ENCODE measurements at regions not wholly inside any gene's neighbourhood (a gene's known extent, or its start where the extent isn't known, plus 50 kb on each side); places are given as distances from the start of the nearest gene placed in this dataset.
A peak's percentile ranks its signal among the peaks of the same experiment; 100 is the strongest.

- Histone ChIP-seq H3K27me3 (ENCODE audit: insufficient read depth, low read length) (no peaks in the 10 kb centered on the region), H3K4me3 (ENCODE audit: low read length) (no peak overlapping the region), H3K36me3 (ENCODE audit: insufficient read depth, low read depth, low read length) (no peaks in the 10 kb centered on the region), H3K27ac (ENCODE audit: low read length) (no peak overlapping the region), H3K4me1 (ENCODE audit: insufficient read depth, low read length) (peaks cover 2% of the 10 kb centered on the region; the same call in 1 of the 2 replicates), H3K9me3 (ENCODE audit: insufficient read depth, low read depth, low read length) (no peaks in the 10 kb centered on the region), H3K9ac (ENCODE audit: low read depth, low read length) (no peak overlapping the region)
Measured at GRCh38 chr3:43883729-43884396, 193.1 kb downstream of the ABHD5 start.

GRCh38 chr3:43884581-43884980 lies 193.8 kb downstream of the ABHD5 start:
- no peaks in the 10 kb centered on the region for H3K27me3 ChIP-seq (ENCODE audit: insufficient read depth, low read length)
- no peaks in the 10 kb centered on the region for H3K36me3 ChIP-seq (ENCODE audit: insufficient read depth, low read depth, low read length)
- H3K9ac ChIP-seq (ENCODE audit: low read depth, low read length) = no peak overlapping the region
- no peak overlapping the region for H3K4me3 ChIP-seq (ENCODE audit: low read length)
- H3K9me3 ChIP-seq (ENCODE audit: insufficient read depth, low read depth, low read length) = no peaks in the 10 kb centered on the region
- no peak overlapping the region for H3K27ac ChIP-seq (ENCODE audit: low read length)
- no peaks in the 10 kb centered on the region; the same call in 1 of the 2 replicates for H3K4me1 ChIP-seq (ENCODE audit: insufficient read depth, low read length)

GRCh38 chr3:43885908-43886618 lies 195.3 kb downstream of the ABHD5 start:
- Histone ChIP-seq H3K4me3 (ENCODE audit: low read length) (no peak overlapping the region), H3K4me1 (ENCODE audit: insufficient read depth, low read length) (no peaks in the 10 kb centered on the region), H3K27ac (ENCODE audit: low read length) (no peak overlapping the region), H3K9me3 (ENCODE audit: insufficient read depth, low read depth, low read length) (no peaks in the 10 kb centered on the region), H3K27me3 (ENCODE audit: insufficient read depth, low read length) (peaks cover 7% of the 10 kb centered on the region; the same call in 1 of the 2 replicates), H3K36me3 (ENCODE audit: insufficient read depth, low read depth, low read length) (no peaks in the 10 kb centered on the region), H3K9ac (ENCODE audit: low read depth, low read length) (no peak overlapping the region)

- Histone ChIP-seq H3K27me3 (ENCODE audit: insufficient read depth, low read length) (peaks cover 27% of the 10 kb centered on the region), H3K4me1 (ENCODE audit: insufficient read depth, low read length) (peaks cover 7% of the 10 kb centered on the region; the same call in 1 of the 2 replicates), H3K9ac (ENCODE audit: low read depth, low read length) (no peak overlapping the region), H3K36me3 (ENCODE audit: insufficient read depth, low read depth, low read length) (no peaks in the 10 kb centered on the region), H3K4me3 (ENCODE audit: low read length) (no peak overlapping the region), H3K27ac (ENCODE audit: low read length) (no peak overlapping the region), H3K9me3 (ENCODE audit: insufficient read depth, low read depth, low read length) (no peaks in the 10 kb centered on the region)
Measured at GRCh38 chr3:43892061-43892460, 201.3 kb downstream of the ABHD5 start.

GRCh38 chr3:43892526-43892925 lies 201.8 kb downstream of the ABHD5 start:
- Histone ChIP-seq H3K27ac (ENCODE audit: low read length) (no peak overlapping the region), H3K4me1 (ENCODE audit: insufficient read depth, low read length) (peaks cover 7% of the 10 kb centered on the region; the same call in 1 of the 2 replicates), H3K27me3 (ENCODE audit: insufficient read depth, low read length) (peaks cover 27% of the 10 kb centered on the region), H3K36me3 (ENCODE audit: insufficient read depth, low read depth, low read length) (no peaks in the 10 kb centered on the region), H3K4me3 (ENCODE audit: low read length) (no peak overlapping the region), H3K9ac (ENCODE audit: low read depth, low read length) (no peak overlapping the region), H3K9me3 (ENCODE audit: insufficient read depth, low read depth, low read length) (no peaks in the 10 kb centered on the region)

GRCh38 chr3:43893727-43894126 lies 203.0 kb downstream of the ABHD5 start:
- Histone ChIP-seq H3K27ac (ENCODE audit: low read length) (no peak overlapping the region), H3K4me3 (ENCODE audit: low read length) (peak overlapping the region; percentile 71), H3K27me3 (ENCODE audit: insufficient read depth, low read length) (peaks cover 27% of the 10 kb centered on the region), H3K9me3 (ENCODE audit: insufficient read depth, low read depth, low read length) (no peaks in the 10 kb centered on the region), H3K36me3 (ENCODE audit: insufficient read depth, low read depth, low read length) (no peaks in the 10 kb centered on the region), H3K9ac (ENCODE audit: low read depth, low read length) (peak overlapping the region; percentile 71; the same call in 1 of the 2 replicates), H3K4me1 (ENCODE audit: insufficient read depth, low read length) (peaks cover 7% of the 10 kb centered on the region; the same call in 1 of the 2 replicates)

- Histone ChIP-seq H3K9ac (ENCODE audit: low read depth, low read length) (peak overlapping the region; percentile 71; the same call in 1 of the 2 replicates), H3K9me3 (ENCODE audit: insufficient read depth, low read depth, low read length) (no peaks in the 10 kb centered on the region), H3K27me3 (ENCODE audit: insufficient read depth, low read length) (peaks cover 27% of the 10 kb centered on the region), H3K4me1 (ENCODE audit: insufficient read depth, low read length) (peaks cover 7% of the 10 kb centered on the region; the same call in 1 of the 2 replicates), H3K36me3 (ENCODE audit: insufficient read depth, low read depth, low read length) (no peaks in the 10 kb centered on the region), H3K4me3 (ENCODE audit: low read length) (peak overlapping the region; percentile 71), H3K27ac (ENCODE audit: low read length) (no peak overlapping the region)
Measured at GRCh38 chr3:43894176-43895049, 203.7 kb downstream of the ABHD5 start.

GRCh38 chr3:43895573-43895972 lies 204.8 kb downstream of the ABHD5 start:
- Histone ChIP-seq H3K27me3 (ENCODE audit: insufficient read depth, low read length) (peaks cover 21% of the 10 kb centered on the region), H3K4me3 (ENCODE audit: low read length) (no peak overlapping the region), H3K27ac (ENCODE audit: low read length) (no peak overlapping the region), H3K9me3 (ENCODE audit: insufficient read depth, low read depth, low read length) (no peaks in the 10 kb centered on the region), H3K4me1 (ENCODE audit: insufficient read depth, low read length) (peaks cover 7% of the 10 kb centered on the region; the same call in 1 of the 2 replicates), H3K9ac (ENCODE audit: low read depth, low read length) (no peak overlapping the region), H3K36me3 (ENCODE audit: insufficient read depth, low read depth, low read length) (no peaks in the 10 kb centered on the region)

GRCh38 chr3:43902415-43902814 lies 211.7 kb downstream of the ABHD5 start:
- Histone ChIP-seq H3K36me3 (ENCODE audit: insufficient read depth, low read depth, low read length) (no peaks in the 10 kb centered on the region), H3K4me1 (ENCODE audit: insufficient read depth, low read length) (no peaks in the 10 kb centered on the region), H3K27ac (ENCODE audit: low read length) (no peak overlapping the region), H3K9ac (ENCODE audit: low read depth, low read length) (no peak overlapping the region), H3K4me3 (ENCODE audit: low read length) (no peak overlapping the region), H3K9me3 (ENCODE audit: insufficient read depth, low read depth, low read length) (no peaks in the 10 kb centered on the region), H3K27me3 (ENCODE audit: insufficient read depth, low read length) (no peaks in the 10 kb centered on the region; the same call in 1 of the 2 replicates)

GRCh38 chr3:43905157-43905556 lies 214.4 kb downstream of the ABHD5 start:
- no peaks in the 10 kb centered on the region for H3K9me3 ChIP-seq (ENCODE audit: insufficient read depth, low read depth, low read length)
- H3K4me3 ChIP-seq (ENCODE audit: low read length) = no peak overlapping the region
- H3K9ac ChIP-seq (ENCODE audit: low read depth, low read length) = no peak overlapping the region
- H3K36me3 ChIP-seq (ENCODE audit: insufficient read depth, low read depth, low read length) = no peaks in the 10 kb centered on the region
- H3K27me3 ChIP-seq (ENCODE audit: insufficient read depth, low read length) = no peaks in the 10 kb centered on the region
- H3K27ac ChIP-seq (ENCODE audit: low read length) = no peak overlapping the region
- no peaks in the 10 kb centered on the region for H3K4me1 ChIP-seq (ENCODE audit: insufficient read depth, low read length)

GRCh38 chr3:43906849-43907507 lies 216.2 kb downstream of the ABHD5 start:
- no peaks in the 10 kb centered on the region for H3K27me3 ChIP-seq (ENCODE audit: insufficient read depth, low read length)
- H3K9ac ChIP-seq (ENCODE audit: low read depth, low read length) = no peak overlapping the region
- H3K36me3 ChIP-seq (ENCODE audit: insufficient read depth, low read depth, low read length) = no peaks in the 10 kb centered on the region
- no peak overlapping the region for H3K27ac ChIP-seq (ENCODE audit: low read length)
- H3K9me3 ChIP-seq (ENCODE audit: insufficient read depth, low read depth, low read length) = no peaks in the 10 kb centered on the region
- H3K4me1 ChIP-seq (ENCODE audit: insufficient read depth, low read length) = no peaks in the 10 kb centered on the region
- no peak overlapping the region for H3K4me3 ChIP-seq (ENCODE audit: low read length)

Data from iPS-20b (cell line).